HG03565 (cell line): ENCODE measurements at regions not wholly inside any gene's neighbourhood (a gene's known extent, or its start where the extent isn't known, plus 50 kb on each side); places are given as distances from the start of the nearest gene placed in this dataset.
"Not testable (repeated sequence)": the region's sequence is repeated elsewhere in the genome, so short reads cannot be mapped to it uniquely, and the experiment has no call there.

Experiments used
- ATAC-seq: cut with Tn5 transposase; IDR thresholded peaks from one replicate; pipeline ENCODE4 v1.9.1; 2021; ENCODE audit warnings: mild to moderate bottlenecking, moderate library complexity; ENCODE audit not compliant: unreplicated experiment

DNA sequence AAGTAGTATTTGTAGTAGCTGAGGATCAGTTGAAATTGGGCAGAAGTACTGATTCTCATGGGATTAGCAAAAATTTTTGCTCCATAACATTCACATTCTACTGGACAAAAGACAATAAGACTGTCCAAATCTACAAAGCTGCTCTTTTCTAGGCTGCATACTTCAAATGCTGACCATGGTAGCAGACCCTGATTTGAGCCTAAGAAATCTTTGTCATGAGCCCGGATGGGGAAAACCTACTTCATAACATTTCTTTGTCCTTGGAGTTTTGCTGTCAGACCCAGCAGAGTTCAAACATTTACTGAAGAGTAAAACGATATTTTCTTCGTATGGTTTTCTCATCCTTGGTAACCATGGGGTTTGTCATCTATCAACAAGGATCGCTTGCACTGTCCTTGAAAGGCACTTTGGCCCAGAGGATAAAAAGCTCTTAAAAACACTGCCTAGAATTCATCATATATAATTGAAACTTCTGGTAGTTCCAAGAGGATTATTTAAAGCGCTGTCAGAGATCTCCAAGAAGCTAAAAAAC is 216.9 kb downstream of the CAVIN4 start:
- no peak for ATAC-seq

DNA sequence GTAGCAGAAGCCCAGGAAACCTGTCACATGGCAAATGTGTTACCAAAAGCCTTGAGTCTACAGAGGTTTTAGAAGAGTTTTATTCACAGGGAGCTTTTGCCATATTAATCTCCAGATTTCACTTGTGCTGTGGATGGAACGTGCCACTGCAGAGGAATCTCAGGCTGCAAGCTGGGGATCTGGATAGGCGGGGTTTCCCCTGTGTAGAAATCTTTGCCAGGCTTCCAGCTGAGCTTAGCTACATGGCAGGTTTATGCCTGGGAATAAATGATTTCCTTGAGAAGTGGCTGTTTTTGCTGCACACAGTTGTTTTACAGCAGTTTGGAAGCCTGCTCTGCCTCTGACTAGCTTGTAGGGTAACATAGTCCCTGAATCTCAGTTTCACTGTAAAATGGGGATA is 224.6 kb upstream of the PLPPR1 start:
- no peak for ATAC-seq

DNA sequence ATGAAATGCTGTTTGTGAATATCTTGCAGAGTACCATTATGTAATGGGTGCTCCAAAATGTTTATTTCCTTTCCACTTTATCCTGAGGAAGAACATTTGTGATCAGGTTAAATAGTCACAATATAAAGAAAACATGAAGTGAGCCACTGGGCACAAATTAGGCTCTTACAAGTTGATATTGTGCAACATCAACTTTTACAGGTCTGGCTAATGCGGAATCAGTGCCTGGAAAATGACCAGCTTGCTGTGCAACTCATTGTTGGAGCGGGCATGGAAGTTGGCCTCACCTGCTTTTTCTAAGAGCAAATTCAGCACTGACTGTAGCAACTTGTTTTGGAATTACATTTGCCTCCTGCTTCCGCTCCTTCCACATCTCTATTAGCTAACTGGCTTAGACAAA is 216.9 kb upstream of the PLPPR1 start:
- no peak for ATAC-seq

DNA sequence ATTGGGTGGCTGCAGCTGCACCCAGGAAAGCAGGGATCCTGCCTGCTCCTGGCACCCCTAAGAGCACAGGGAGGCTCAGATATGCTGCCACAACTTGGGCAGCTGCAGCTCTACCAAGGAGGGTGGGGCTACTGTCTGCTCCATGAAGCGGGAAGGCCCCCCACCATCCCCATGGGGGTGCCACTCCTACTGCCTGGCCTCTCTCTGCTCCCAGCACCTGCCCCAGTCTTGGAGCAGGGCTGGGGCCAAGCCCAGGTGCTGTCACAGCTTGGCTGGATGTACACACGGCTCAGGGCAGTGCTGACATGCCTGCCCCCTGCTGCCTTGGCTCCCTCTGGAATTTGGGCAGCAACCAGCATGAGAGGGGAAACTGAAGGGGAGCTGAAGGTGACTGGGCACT is 214.7 kb upstream of the PLPPR1 start:
- no peak for ATAC-seq

DNA sequence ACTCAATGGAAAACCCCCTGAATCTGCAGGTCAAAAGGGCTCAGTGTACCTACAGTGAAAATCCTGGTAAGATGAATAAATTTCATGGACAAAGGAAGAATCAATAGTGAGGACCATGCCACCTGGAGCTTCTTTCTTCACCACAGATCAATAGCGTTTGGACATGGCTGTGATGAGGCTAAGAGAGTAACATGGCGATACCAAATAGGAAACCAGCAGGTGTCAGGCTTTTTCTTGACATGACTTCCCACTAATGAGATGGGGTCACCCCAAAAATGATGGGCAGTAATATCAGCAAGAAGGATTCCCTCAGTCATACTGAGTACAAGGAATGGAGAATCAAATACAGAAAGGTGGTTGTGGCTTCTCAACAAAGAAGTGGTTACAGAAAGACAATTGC is 208.5 kb upstream of the PLPPR1 start:
- ATAC-seq: no peak

DNA sequence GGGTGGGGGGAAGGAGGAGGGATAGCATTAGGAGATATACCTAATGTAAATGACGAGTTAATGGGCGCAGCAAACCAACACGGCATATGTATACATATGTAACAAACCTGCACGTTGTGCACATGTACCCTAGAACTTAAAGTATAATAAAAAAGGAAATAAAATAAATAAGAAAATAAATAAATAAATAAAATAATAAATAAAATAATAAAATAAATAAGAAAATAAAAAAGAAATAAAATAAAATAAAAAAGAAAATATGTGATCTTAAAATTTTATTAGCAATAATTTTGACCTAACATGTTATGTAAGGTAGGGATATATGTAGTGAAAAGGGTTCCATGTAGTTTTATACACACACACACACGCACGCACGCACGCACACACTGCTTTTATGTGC is 195.5 kb upstream of the PLPPR1 start:
- not testable (repeated sequence) for ATAC-seq

DNA sequence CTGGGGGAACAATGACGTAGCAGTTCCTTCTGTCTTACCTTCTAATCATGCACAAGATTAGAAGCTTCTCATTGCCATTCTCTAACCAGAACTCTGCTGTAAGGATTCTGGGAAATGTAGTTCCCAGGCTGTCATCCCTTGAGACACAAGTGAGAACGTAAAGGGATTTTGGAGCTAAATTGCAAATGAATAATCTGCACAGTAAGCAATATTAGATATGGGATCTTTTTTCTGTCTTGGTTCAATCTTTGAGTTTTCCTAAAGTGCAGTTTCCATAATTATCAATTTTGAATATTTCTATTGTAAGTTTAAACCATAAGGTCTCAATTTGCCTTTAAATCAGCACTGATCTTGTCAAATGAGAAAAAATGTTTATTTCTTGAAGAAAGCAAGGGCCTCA is 189.7 kb upstream of the PLPPR1 start:
- no peak for ATAC-seq

DNA sequence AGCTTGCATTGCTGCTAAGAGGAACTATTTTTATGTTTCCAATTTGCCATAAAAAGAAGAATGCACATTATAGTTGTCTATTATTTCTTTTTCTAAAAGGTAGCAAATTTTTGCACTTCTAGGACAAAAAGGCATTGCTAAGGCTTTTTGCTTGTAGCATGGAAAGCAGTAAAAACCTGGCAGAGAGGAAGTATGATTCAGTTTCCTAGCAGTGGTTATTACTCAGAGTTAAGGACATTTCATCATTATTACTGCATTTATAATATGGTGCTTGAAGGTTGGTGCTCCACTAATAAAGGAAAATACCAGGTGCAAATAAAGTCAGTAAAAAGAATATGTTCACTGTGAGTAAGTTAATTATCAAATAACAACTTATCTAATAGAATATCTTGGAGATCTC is 179.8 kb upstream of the PLPPR1 start:
- no peak for ATAC-seq

DNA sequence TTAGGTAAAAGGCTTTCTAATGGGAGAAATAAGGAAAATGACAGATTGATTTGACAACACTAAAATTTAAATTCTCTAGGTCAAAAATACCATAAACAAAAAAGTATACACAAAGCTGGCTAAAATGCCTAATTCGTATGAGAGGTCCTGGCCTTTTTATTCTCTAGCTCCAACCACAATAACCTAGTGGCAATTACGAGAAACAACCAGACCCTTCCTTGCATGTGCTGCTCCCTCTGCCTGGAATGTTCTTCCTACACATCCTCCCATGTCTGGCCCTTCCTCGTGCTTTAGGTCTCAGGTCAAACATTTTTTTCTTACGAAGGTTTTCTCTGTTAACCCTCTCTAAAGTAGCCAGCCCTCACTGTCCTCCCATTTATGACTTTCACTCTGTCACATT is 176.4 kb upstream of the PLPPR1 start:
- no peak for ATAC-seq

DNA sequence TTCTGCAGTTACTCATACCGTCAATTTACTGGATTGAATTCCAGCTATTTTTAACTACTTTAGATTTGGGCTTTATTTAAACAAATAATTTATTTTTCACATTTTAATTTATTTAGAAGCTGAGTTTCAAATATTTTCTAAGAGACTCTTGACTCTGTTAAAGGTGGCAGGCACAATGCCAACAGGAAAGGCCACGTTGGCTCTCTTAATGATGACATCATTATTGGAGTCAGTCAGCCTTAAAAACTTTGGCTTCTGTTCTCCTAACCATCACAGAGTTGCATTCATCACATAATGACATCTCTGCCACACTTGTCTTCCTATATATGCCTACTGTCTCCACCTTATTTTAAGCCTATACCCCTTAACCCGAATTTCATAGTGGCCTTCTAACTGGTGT is 172.3 kb upstream of the PLPPR1 start:
- no peak for ATAC-seq

DNA sequence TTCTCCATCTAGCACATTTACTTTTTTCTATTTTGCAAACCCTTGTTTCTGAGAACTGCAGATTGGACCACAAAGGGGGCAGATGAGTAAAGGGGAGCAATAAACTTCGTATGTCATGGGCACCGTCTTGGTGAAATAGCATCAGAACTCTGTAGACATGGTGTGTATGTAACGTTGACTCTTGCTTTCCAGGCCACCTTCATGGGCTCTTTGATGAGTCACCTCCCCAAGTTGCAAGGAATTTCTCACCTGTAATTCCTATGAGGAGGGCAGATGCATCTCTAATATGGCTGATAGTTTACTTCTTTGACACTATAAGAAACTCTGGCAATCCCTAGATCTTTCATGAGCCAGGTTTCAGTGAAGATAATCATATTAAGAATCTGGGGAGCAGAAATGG is 163.4 kb upstream of the PLPPR1 start:
- ATAC-seq: no peak

DNA sequence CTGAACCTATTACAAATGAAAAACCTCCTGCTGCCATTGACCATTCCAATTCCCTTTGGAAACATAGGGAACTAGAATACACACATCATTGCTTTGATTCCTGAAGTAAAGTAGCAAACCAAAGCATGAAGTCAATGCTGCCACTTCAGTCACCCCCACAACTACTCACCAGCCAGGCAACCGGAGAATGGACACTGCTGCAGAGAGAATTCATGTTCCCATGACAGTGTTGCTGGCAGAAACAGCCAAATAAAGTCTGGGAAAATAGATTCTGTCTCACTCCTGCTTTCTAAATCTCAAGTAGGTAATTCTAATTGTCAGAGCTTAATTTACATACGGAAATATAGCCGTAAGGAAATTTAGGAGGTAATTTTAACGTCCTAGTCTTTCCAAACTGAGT is 162.9 kb upstream of the PLPPR1 start:
- ATAC-seq: no peak

DNA sequence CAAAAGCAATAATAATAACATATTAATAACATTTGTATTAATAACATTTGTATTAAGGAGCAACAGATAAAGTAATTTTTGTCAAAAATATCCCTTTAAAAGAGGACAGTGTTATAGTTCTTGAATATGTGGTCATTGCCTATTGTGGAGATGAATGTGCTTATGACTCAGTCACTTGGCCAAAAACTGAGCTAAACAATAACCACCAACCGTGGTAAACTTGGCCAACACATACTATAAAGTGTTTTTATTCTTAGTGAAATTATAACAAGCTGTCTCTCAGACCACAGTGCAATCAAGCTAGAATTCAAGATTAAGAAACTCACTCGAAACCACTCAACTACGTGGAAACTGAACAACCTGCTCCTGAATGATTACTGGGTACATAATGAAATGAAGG is 159.2 kb upstream of the PLPPR1 start:
- no peak for ATAC-seq

DNA sequence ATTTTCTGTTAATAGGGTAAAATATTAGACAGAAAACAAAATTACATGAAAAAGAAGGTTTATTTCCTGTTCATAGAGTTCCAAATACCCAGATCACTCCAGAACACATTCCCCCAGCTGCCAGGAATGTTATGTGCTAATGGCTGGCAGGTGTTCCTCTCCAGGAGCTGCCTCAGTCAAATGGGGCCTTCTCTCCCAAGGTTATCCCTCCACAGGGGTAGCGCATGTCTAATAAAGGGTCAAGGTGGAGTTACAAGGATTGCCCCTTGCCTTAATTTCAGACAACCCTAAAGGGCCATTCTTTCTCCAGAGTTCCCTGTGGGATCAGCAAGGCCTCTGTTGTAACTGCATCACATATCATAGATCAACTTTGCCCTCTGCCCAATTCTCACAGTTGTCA is 148.6 kb upstream of the PLPPR1 start:
- no peak for ATAC-seq

DNA sequence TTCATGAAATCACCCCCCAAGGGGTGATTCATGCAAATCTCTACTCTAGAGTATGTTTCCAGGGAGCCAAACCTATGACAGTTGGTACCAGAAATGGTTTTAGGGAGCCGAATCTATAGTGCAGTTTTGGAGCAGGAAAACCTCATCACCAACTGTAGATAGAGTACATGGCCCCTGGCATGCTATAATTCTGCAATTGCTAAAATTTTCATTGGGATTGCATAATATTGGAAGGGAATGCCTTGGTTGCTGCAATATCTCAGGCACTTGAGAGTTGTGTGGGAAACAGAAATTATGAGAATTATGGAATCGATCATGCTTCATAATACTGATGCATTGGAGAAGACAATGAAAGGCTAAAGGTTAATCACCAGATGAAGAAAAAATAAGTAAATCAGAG is 148.2 kb upstream of the PLPPR1 start:
- ATAC-seq: no peak

DNA sequence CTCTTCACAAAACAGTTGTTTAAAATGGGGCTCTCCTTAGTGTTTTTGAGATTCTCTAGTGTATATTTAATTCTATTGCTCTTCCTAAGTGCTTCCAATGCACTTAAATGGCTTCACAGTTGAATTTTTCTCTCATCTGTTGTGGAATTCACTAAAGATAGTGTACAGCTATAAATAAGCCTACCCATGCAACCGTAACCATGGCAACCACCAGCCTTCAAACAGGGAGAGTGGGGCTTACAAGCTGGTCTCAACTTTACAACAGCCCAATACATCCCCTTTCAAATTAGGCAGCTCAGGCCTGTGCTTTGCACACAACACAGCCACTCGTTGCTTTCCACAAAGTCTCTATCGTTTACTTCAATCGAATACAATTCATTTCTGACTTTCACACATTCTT is 144.0 kb upstream of the PLPPR1 start:
- no peak for ATAC-seq

DNA sequence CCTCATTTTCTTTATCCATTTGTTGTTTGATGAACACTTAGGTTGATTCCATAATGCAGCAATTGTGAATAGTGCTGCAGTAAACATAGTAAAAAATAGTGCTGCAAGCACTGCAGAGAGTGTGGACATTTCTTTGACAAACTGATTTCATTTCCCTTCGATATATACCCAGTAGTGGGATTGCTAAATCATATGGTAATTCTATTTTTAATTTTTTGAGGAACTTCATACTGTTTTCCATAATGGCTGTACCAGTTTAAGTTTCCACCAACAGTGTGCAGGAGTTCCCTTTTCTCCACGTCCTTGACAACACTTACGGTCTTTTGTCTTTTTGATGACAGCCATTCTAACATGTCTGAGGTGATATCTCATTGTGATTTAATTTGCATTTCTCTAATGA is 138.2 kb upstream of the PLPPR1 start:
- ATAC-seq: no peak

DNA sequence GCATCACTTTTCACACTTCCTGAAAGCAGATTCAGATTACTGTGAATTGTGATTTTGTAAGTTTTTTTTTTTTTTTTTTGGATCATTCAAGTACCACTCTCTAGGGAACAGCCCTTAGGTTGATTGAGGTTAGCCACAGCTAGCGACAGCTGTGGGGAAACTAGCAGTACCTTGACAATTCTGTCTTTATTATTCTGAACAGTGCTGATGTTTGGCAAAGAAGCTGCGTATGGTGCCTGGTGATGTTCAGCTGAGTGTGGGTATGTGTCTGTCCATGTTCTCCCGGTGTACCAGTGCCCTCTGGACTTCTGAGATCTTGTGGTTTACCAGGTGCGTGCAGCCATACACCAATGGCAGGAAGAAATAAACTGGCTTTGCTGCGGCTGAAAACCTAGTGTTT is 117.3 kb upstream of the PLPPR1 start:
- no peak for ATAC-seq

DNA sequence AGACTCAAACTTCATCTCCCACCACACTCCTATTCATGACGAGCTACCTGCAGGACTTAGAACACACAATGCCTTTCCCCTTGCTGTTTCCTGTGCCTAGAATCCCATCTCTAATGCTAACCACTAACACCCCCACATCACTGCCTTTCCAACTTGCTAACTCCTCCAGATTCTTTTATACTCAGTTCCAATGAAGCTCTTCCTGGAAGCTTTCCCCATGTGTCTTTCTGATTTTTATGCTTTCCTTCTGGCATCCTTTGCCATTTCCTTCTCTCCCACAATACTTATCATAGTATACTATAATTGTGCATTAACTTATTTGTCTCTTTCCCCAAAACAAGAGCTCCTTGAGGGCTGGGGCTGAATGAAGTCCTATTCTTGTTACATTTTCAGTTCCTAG is 115.3 kb upstream of the PLPPR1 start:
- ATAC-seq: no peak

DNA sequence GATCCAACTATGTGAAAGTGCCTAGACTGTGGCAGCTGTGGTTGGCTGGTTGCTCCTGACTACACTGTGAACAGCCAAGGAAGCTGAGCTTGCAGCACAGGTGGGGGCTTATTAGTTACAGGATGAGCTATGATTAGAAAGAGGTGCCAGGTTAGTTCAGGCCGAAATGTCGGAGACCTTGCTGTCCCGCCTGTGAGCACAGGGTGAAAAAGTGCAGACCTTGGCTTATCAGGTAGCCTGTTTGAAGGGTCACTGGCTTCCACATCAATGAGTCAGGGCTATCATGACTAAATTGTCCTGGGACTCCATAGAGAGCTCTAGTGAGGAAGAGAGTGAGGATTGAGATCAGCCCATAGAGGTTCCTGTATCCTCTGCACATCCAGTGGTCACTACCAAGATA is 114.3 kb upstream of the PLPPR1 start:
- ATAC-seq: no peak

DNA sequence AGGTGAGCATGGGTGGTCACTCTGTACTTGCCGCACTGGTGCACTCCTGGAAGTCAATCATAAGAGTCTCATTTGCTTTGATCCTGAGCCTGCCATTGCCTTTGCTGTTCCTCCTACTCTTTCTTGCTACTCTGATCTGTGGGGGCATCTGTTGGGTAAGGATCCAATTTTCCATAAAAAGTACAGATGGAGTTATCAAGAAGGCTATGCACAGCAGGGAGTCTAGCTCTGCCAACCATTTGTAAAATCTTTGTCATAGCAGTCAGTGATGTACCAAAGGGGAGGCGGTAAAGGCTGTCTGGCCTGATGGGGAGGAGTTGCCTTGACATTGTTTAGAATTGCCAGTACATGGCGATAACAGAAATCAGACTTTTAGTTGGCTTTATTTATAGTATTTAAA is 109.0 kb upstream of the PLPPR1 start:
- ATAC-seq: no peak

DNA sequence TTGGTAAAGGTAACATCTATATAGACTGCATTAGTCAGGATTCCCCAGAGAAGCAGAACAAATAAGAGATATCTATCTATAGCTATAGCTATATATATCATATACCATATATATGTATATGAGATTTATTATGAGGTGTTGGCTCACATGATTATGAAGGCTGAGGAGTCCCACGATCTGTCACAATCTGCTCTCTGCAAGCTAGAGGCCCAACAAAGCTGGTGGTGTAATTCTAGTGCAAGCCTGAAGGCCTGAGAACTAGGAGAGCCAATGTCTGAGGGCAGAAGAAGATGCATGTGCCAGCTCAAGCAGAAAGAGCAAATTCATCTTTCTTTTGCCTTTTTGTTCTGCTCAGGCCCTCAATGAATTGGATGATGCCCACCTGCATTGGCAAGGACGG is 102.2 kb upstream of the PLPPR1 start:
- ATAC-seq: no peak

DNA sequence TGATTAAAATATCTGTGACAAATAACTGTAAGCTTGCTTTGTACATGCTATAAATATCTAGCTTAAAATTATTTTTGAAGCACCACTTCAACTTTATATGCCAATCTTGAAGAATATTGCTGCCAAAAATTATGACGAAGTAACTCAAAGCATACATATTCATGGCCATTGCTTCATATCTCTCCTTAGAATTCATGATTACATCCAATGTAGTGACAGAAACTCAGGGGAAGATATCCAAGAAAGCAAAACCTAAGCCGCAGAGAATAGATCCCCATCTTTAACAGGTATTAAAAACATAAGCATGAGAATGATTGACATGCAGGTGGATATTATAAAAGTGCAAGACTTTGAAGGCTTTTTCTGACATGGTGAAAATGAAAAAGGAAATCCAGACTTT is 100.8 kb upstream of the PLPPR1 start:
- ATAC-seq: no peak

DNA sequence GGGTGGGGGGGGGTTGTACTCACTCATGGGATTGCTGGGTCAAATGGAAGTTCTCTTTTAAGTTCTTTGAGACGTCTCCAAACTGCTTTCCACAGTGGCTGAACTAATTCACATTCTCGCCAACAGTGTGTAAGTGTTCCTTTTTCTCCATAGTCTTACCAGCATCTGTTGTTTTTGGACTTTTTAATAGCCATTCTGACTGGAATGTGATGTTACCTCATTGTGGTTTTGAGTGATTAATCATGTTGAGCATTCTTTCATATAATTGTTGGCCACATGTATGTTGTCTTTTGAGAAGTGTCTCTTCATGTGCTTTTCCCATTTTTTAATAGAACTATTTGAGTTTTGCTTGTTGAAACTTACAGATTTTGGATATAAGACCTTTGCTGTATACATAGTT is 94.9 kb upstream of the PLPPR1 start:
- no peak for ATAC-seq
